ENCODE measurements at regions not wholly inside any gene's neighbourhood (a gene's known extent, or its start where the extent isn't known, plus 50 kb on each side); places are given as distances from the start of the nearest gene placed in this dataset.

- TF ChIP-seq, protein P1, sequence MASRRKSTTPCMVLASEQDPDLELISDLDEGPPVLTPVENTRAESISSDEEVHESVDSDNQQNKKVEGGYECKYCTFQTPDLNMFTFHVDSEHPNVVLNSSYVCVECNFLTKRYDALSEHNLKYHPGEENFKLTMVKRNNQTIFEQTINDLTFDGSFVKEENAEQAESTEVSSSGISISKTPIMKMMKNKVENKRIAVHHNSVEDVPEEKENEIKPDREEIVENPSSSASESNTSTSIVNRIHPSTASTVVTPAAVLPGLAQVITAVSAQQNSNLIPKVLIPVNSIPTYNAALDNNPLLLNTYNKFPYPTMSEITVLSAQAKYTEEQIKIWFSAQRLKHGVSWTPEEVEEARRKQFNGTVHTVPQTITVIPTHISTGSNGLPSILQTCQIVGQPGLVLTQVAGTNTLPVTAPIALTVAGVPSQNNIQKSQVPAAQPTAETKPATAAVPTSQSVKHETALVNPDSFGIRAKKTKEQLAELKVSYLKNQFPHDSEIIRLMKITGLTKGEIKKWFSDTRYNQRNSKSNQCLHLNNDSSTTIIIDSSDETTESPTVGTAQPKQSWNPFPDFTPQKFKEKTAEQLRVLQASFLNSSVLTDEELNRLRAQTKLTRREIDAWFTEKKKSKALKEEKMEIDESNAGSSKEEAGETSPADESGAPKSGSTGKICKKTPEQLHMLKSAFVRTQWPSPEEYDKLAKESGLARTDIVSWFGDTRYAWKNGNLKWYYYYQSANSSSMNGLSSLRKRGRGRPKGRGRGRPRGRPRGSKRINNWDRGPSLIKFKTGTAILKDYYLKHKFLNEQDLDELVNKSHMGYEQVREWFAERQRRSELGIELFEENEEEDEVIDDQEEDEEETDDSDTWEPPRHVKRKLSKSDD (conservative IDR thresholded peaks at IDR 0.05; ENCODE audit: low read length) = no peak
- TF ChIP-seq CTCF (IDR thresholded peaks at IDR 0.05 in 2 of 3, conservative IDR thresholded peaks at IDR 0.05 in 1 of 3; ENCODE audit: insufficient read depth in 2 of 3, low read depth in 1 of 3, low read length in 3 of 3) (no peak), ELF4 (CRISPR knock-in tag; IDR thresholded peaks at IDR 0.05) (no peak), EP300 (IDR thresholded peaks at IDR 0.05; ENCODE audit: low read length) (no peak), RCOR1 (IDR thresholded peaks at IDR 0.05; ENCODE audit: borderline replicate concordance in 1 of 2, low read depth in 2 of 2, low read length in 2 of 2) (no peak), ZNF551 (CRISPR knock-in tag; IDR thresholded peaks at IDR 0.05) (no peak), POLR2A (conservative IDR thresholded peaks at IDR 0.05) (no peak)
- TF ChIP-seq, protein P2, sequence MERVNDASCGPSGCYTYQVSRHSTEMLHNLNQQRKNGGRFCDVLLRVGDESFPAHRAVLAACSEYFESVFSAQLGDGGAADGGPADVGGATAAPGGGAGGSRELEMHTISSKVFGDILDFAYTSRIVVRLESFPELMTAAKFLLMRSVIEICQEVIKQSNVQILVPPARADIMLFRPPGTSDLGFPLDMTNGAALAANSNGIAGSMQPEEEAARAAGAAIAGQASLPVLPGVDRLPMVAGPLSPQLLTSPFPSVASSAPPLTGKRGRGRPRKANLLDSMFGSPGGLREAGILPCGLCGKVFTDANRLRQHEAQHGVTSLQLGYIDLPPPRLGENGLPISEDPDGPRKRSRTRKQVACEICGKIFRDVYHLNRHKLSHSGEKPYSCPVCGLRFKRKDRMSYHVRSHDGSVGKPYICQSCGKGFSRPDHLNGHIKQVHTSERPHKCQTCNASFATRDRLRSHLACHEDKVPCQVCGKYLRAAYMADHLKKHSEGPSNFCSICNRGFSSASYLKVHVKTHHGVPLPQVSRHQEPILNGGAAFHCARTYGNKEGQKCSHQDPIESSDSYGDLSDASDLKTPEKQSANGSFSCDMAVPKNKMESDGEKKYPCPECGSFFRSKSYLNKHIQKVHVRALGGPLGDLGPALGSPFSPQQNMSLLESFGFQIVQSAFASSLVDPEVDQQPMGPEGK (CRISPR knock-in tag; IDR thresholded peaks at IDR 0.05; ENCODE audit: borderline replicate concordance) = no peak
These were observed 56.8 kb upstream of the OCM2 start for GRCh38 chr7:98046816-98047215.

Measured in K562 (cell line).